OCI-LY3 (cell line): ENCODE measurements at regions not wholly inside any gene's neighbourhood (a gene's known extent, or its start where the extent isn't known, plus 50 kb on each side); places are given as distances from the start of the nearest gene placed in this dataset.

Source experiments
- CTCF ChIP-seq: fragments of 200-600, 300-600 bp; sonication (generic); IDR thresholded peaks from 2 replicates; pipeline ENCODE4 v1.5.1; 2014; ENCODE audit warnings: antibody characterized with exemption, low read length, low read depth
- EZH2phosphoT487 ChIP-seq: fragments of 200-600 bp; shearing (Covaris generic); IDR thresholded peaks from 2 replicates; pipeline ENCODE4 v1.6.1; 2018; ENCODE audit warnings: antibody characterized with exemption, mixed run types, low read depth

GRCh38 chr1:204736836-204737235 lies 51.3 kb upstream of the LRRN2 start:
- TF ChIP-seq CTCF (no peak), EZH2phosphoT487 (no peak)
